T-helper 2 cell (primary cell): ENCODE measurements at regions not wholly inside any gene's neighbourhood (a gene's known extent, or its start where the extent isn't known, plus 50 kb on each side); places are given as distances from the start of the nearest gene placed in this dataset.
"Not testable (repeated sequence)": the region's sequence is repeated elsewhere in the genome, so short reads cannot be mapped to it uniquely, and the experiment has no call there.

ENCODE experiments used
- DNase-seq, 5 experiments: peaks; one replicate each; pipeline versions ENCODE4 v3.0.0 to v3.0.0-alpha.2; 2012 to 2022

DNA sequence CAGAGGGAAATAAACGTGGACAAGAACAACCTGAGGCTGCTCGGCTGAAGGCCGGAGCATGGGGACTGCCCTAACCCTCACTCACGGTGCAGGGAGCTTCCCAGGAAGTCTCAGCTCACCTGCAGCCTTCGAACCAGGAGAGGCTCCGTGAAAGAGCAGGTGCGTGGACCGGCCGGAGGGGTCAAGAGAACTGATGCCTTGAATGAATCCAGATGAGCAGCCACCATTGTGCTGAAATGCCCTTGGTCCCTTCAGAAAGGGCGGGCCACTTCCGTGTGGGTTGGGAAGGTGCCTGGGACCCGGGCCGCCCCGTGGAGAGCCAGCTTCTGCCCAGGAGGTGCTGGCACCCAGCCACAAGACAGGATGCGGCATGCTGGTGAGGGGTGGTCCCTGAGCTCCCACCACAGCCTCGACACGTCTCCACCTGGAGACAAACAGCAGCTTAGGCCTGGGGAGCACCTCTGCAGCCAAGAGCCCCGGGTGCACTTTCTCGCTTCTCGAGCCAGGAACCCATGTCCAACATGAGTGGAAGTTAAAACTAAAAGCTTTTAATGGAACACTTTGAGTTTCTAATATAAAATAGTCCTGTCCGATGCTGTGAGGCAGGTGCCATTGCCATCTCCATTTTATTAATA is 83.5 kb downstream of the TTLL2 start:
- DNase-seq = no peak

DNA sequence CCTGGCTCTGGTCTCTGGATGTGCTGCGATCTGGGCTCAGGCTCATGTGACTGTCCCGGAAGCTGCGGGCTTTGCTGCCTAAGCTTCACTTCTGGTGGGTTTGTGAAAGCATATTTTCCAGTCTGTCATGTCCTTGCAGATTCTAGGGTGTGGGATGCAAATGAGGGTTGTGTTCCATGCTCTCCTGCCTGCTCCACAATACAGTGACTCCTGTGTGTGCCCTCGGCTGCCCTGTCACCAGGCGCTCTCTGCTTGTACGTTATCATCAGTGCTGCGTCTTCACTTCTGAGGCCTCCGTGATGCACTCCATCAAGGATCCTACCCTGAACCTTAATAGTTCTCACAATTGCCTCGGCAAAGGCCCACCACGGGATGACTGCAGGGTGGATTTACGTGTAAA is 84.2 kb downstream of the TTLL2 start:
- DNase-seq = no peak

- no peak for DNase-seq
Measured at GRCh38 chr6:167409694-167410093, 84.8 kb downstream of the TTLL2 start.

- no peak for DNase-seq
Measured at GRCh38 chr6:167410462-167410861, 85.6 kb downstream of the TTLL2 start.

DNA sequence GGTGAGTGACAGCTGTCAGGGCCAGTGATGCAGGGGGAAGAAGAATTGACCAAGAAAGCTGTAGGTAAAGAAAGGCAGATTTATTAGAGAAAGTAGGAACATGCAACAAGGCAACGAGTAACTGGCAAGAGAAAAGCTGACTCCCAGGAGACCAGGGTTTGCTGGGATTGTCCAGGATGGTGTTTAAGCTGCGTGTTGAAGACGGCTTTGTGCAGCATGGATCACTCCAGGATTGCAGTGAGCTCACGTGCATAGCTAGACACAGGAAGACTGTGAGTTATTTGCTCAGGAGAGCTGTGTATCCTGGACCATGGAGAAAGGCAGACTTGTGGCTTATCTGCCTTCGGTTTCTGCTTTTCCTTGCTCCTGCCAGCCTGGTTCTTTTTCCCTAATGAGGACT is 87.6 kb downstream of the TTLL2 start:
- no peak for DNase-seq

DNA sequence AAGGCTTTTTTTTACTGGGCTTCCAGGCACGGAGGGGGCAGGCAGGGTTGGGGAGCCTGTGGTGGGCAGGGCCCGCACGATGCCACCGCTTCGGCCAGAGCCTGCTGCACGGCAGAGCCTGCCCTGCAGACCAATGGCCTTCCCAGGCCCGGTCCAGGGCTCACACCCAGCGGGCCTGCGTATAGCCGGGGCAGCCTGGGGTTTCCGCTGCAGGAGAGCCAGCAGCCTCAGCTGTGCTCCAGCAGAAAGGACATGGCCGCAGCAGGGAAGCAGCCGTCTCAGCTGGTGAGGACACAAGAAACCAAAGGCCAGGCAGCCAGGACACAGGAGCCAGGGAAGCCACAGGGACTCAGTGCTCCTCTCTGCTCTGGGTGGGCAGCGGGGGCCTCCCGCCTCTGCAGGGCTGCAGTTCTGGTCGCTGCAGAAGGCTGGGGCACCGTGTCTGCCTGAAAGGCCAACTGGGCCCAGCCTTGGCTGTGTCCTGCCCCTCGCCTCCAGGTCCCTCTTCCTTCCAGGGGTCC is 90.6 kb downstream of the TTLL2 start:
- no peak for DNase-seq

GRCh38 chr6:167416676-167417430 is 92.0 kb downstream of the TTLL2 start:
- no peak for DNase-seq

DNA sequence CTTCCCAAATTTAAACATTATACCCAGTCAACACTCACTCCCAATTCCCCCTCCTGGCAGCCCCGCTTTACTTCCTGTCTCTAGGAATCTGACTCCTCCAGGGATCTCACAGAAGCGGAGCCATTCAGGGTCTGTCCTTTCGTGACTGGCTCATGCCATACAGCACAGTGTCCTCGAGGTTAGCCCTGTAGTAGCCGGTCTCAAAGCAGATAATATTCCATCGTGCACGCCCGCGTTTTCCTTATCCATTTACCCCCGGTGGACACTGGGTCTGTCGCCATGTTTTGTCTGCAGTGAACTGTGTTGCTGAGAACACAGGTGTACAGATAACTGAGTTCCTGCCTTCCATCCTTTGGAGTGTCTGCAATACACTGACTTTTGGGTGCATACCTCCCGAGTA is 95.3 kb downstream of the TTLL2 start:
- no peak for DNase-seq

- no peak for DNase-seq
Measured at GRCh38 chr6:167420858-167421766, 96.2 kb downstream of the TTLL2 start.

- DNase-seq = not testable (repeated sequence)
Measured at GRCh38 chr6:167421944-167422343, 97.1 kb downstream of the TTLL2 start.

GRCh38 chr6:167422934-167423333 is 98.0 kb downstream of the TTLL2 start:
- no peak for DNase-seq

DNA sequence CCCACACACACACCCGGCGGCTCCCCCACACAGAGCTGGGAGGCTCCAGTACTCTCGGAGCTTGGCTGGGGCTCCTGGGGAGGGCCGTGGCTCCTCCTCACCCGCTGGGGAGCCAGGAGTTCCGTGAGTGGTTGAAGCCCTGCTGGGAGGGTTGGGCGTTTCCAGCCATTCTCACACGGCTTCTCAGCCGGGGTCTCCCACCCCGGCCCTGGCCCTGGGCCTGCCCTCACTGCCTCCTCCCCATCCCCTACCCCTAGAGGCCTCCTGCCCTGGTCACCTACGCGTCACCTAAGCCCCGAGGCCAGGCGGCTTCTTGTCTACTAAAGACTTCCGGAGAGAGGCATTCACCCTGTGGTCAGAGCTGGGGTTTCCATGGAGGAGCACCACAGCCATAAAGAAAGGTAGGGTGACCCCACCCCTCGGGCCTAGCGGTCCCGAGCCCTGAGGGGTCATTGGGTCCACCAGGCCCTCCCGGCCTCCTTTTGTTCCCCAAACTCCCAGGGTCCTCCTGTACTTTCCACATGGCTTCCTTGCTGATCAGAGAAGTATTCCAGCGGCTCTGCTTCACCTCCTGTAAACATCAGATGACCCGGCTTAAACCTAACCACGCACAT is 99.3 kb downstream of the TTLL2 start:
- DNase-seq = no peak

- no peak for DNase-seq
Measured at GRCh38 chr6:167424700-167425099, 99.8 kb downstream of the TTLL2 start.

- no peak for DNase-seq
Measured at GRCh38 chr6:167426084-167426483, 101.2 kb downstream of the TTLL2 start.

DNA sequence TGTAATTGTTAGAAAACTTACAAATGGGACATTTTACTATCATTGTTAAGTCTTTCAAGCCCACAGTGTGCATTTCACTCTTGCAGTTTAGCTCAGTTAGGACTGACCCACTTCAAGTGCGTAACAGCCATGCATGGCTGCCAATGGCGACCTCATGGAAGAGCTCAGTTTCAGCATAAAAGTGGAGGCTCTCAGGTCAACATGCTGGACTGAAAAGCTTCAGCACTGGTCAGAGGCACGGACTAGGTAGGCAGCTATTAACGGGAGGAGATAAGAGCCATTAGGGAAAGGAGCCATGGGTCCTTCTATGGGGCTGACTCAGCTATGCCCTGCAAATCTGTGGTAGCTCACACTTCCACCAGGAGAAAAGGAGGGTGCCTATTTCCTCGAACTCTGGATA is 101.8 kb downstream of the TTLL2 start:
- DNase-seq = no peak

GRCh38 chr6:167428664-167429333 is 103.9 kb downstream of the TTLL2 start:
- DNase-seq = no peak

- DNase-seq = no peak
Measured at GRCh38 chr6:167429353-167429752, 104.5 kb downstream of the TTLL2 start.

DNA sequence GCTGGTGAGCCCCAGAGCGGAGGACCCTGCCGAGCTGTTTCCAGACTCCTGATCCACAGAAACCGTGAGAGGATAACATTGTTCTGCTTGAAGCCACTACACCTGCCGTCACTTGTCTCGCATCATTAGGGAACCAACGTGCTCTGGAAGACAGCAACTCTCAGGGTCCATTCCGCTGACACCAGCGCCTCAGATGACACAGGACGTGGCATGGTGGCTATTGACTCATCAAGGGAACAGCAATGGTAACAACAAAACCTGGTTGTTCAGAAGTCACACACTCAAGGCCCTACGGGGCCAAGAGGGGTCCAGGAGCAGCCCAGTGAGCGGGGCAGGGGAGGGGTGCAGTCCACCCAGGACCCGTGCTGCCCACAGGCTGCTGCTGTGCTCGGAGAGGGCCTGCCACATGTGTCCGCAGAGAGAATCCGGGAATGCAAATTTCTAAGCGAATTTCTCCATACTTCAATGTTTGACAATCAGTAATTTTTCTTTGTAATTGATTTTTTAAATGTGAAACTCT is 110.4 kb downstream of the TTLL2 start:
- DNase-seq = no peak

- no peak for DNase-seq
Measured at GRCh38 chr6:167437888-167438484, 113.1 kb downstream of the TTLL2 start.

DNA sequence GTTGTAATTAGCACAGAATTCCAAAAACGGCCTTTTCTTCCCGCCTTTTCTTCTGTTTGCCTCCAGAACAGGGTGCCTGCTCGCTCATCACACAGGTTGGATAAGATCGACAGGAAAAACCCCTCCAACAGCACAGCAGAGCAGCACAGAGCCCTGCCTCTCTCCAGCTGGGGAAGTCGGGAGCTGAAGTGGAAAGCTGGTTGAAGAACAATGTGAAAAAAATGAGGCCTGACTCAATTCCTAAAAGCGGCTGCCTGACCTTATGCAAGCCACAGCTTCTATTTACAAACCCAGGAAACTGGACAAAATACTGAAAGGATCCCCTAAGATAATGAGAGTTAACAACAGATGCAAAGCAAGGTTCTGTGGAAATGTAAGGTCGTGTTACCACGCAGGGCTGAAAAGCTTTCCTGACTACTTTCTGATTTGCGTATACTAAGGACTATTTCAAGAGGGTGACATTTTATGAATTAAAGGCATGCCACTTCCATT is 116.9 kb downstream of the TTLL2 start:
- DNase-seq = no peak

- no peak for DNase-seq
Measured at GRCh38 chr6:167442245-167442644, 117.4 kb downstream of the TTLL2 start.
